Esophagus (tissue), 2 donors: ENCODE measurements at regions not wholly inside any gene's neighbourhood (a gene's known extent, or its start where the extent isn't known, plus 50 kb on each side); places are given as distances from the start of the nearest gene placed in this dataset.

Source experiments
- H3K27ac ChIP-seq, 2 donors: one replicate each; pipeline ENCODE4 v1.5.1; 2013; ENCODE audit warnings: low read depth in 2 of 2, mild to moderate bottlenecking in 2 of 2, inconsistent platforms in 1 of 2, low read length in 1 of 2, moderate library complexity in 1 of 2
- H3K27me3 ChIP-seq, 2 donors: one replicate each; pipeline ENCODE4 v1.6.1; 2013; ENCODE audit warnings: low read length in 2 of 2, control low read depth in 1 of 2, mild to moderate bottlenecking in 1 of 2; ENCODE audit not compliant: insufficient read depth in 2 of 2, control insufficient read depth in 1 of 2
- H3K36me3 ChIP-seq, 2 donors: one replicate each; pipeline ENCODE4 v1.6.1; 2013; ENCODE audit warnings: low read length in 1 of 2; ENCODE audit not compliant: control insufficient read depth in 2 of 2, insufficient read depth in 2 of 2
- H3K4me1 ChIP-seq, 2 donors: one replicate each; pipeline ENCODE4 v1.6.1; 2013; ENCODE audit warnings: low read length in 1 of 2; ENCODE audit not compliant: control insufficient read depth in 2 of 2, insufficient read depth in 2 of 2
- H3K4me3 ChIP-seq, 2 donors: one replicate each; pipeline ENCODE4 v1.5.1; 2013; ENCODE audit warnings: low read length in 2 of 2, mild to moderate bottlenecking in 2 of 2, low read depth in 1 of 2, moderate library complexity in 1 of 2
- H3K9me3 ChIP-seq, 2 donors: one replicate each; pipeline ENCODE4 v1.6.1; 2013; ENCODE audit warnings: mild to moderate bottlenecking in 2 of 2, low read depth in 1 of 2, low read length in 1 of 2, moderate library complexity in 1 of 2; ENCODE audit not compliant: control insufficient read depth in 2 of 2, insufficient read depth in 1 of 2
- WGBS, 2 donors: extraction: QIAGEN DNeasy Blood & Tissue Kit; methylation state at CpG; one replicate each; pipeline ENCODE4 v1.1.7; 2013; 5-methylcytosine and 5-hydroxymethylcytosine counted together
- donor health status: healthy with polysubstance abuse.
- donor health status: Bipolar disorder and iron deficiency.

DNA sequence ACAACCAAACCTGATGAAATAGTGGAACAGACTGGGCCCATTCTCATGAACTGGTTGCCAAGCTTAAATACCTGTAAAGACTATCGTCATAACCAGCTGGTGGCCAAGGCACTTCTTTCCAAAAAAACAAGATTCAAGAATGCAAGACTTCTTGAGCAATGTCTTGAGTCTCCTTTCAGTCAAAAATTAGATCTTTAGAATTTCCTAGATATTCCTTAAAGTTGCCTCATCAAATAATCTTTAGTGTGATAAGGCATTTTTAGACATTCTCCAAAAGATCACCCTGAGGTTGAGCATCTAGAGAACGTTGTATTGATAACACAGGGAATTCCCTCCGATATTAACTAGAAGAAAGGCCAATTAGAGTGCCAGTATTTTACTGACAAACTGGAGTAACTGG is 236.4 kb upstream of the MEX3C start:
- Histone ChIP-seq H3K27me3 (peaks cover 0 to 3% of the 10 kb centered on the region in 2 donors), H3K4me1 (no peaks in the 10 kb centered on the region), H3K36me3 (no peaks in the 10 kb centered on the region), H3K9me3 (no peaks in the 10 kb centered on the region), H3K4me3 (no peak overlapping the region), H3K27ac (no peak overlapping the region)
- 78 to 85% methylated on average over 3 of the region's 3 CpGs for WGBS, 2 donors

DNA sequence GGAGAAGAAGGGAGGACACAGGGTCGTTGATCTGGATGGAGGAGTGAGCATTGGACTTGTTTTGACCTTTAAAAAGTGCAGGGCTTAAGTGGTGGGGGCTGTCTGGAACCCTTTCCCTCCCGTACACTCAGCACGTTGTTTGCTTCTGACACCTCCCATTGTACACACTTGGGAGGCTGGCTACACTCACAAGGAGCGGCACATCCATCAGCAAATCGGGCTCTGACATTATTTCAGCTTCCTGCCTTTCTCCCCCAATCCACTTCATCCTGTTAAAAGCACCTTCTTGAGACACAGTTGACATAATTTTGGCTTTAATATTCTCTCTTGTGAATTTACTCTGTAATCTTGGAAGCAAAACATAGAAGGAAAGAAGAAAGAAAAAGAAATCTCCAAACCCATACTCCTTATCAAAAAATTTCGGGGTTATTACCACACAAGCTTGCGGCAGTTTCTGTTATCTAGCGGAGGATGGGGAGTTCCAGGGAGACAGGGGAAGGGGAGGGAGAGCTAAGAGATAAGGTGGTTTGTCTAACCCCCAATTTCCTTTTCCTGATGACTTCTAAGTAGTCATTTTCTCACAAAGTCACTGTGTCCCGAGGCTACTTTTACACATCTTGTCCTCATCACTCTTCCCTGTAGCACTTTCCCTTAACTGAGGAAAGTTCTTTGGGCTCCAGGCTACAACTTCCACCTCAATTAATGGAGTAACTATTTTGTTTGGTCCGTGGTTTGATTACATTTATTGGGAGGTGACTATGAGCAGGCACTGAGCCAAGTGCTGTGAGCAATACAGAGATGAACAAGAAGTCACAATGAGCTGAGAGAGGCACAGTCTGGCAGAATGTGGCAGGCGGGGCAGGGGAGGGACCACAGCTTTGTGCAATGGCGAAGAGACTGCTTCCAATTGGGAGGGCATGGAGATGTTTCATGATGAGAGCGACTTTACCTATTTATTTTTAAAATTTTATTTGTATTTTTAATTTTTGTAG is 240.1 kb upstream of the MEX3C start:
- Histone ChIP-seq H3K4me1 (no peaks in the 10 kb centered on the region), H3K36me3 (no peaks in the 10 kb centered on the region), H3K27ac (no peak overlapping the region), H3K4me3 (no peak overlapping the region), H3K9me3 (no peaks in the 10 kb centered on the region), H3K27me3 (peaks cover 0 to 3% of the 10 kb centered on the region in 2 donors)
- WGBS, 2 donors, result 38 to 40% methylated on average over 13 of the region's 13 CpGs

DNA sequence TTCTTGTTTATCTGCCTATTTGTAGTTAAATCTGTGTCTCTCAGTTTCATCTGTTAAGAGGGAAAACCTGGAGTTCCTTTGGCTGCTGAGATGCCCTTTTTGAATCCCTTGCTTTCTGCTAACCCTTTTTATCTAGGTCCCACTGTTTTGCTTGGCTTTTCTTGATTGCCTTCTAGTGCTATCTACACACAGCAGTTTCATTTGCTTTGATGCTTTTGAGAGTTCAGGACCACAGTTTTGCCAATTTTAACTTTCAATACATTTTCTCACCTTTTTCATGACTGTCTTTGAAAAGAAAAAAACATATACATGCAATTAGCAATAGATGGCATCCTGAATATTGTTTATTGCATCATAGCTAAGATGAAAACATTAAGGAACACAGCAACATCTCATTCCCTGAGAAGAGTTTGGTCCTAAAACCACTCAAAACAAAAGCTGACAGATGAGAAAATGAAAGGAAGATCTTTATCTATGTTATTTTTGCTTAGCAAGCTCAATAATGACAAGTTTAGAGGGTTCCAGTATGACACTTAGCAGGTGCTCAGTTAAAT is 241.4 kb upstream of the MEX3C start:
- peaks cover 0 to 3% of the 10 kb centered on the region in 2 donors for H3K27me3 ChIP-seq
- H3K4me3 ChIP-seq, result no peak overlapping the region
- H3K27ac ChIP-seq, result no peak overlapping the region
- H3K4me1 ChIP-seq, result no peaks in the 10 kb centered on the region
- no peaks in the 10 kb centered on the region for H3K9me3 ChIP-seq
- no peaks in the 10 kb centered on the region for H3K36me3 ChIP-seq

DNA sequence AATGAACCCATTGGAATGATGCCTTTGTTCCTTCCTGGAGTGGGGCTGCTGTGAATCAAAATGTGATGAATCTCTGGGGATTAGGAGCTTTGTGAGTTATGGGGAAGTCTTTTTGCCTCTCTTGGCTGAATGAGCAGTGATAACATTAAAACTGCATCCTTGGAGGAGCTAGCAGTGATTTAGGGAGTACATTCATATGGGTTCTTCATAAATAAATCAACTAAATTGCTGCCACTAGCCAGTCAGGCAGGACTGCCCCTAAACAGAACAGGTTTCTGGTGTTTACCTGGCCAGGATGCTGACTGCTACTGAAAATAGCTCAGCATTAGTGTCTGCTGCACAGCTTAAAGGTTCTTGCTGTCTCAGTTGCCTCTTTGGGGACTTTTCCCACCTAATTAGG is 244.5 kb upstream of the MEX3C start:
- Histone ChIP-seq H3K27me3 (peaks cover 0 to under 1% of the 10 kb centered on the region in 2 donors), H3K36me3 (no peaks in the 10 kb centered on the region), H3K27ac (no peak overlapping the region), H3K4me1 (no peaks in the 10 kb centered on the region), H3K9me3 (no peaks in the 10 kb centered on the region), H3K4me3 (no peak overlapping the region)

DNA sequence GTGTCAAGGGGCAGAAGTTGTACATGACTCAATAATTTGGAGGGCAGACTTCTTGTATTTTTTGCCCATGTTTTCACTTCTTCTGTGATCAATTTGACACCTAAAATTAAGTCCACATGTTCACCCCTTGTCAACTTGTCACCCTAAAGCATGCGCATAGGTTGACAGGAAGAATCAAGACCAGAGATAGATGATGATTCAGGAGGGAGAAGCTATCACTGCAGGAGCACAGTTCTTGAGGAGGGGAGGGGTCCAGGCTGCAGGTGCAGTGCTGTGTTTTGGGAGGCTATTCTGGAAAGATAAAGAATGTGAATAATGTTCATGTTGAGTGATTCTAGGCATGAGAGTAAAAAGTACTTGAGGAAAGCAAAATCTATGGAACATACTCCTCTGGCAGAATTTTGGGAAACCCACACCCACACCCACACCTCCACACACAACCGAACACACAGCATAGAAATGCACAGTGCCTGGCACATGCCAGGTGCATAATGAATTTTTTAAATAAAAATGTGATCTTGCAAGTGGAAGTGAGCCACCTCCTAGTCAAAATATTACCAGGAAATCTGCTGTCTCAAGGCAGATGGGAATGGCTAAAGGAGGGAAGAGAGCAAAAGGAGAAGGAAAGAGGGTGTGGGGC is 249.2 kb upstream of the MEX3C start:
- Histone ChIP-seq H3K27ac (no peak overlapping the region), H3K4me3 (no peak overlapping the region), H3K36me3 (no peaks in the 10 kb centered on the region), H3K9me3 (no peaks in the 10 kb centered on the region), H3K4me1 (no peaks in the 10 kb centered on the region), H3K27me3 (no peaks in the 10 kb centered on the region)
- 73 to 78% methylated on average over 2 of the region's 2 CpGs for WGBS, 2 donors

DNA sequence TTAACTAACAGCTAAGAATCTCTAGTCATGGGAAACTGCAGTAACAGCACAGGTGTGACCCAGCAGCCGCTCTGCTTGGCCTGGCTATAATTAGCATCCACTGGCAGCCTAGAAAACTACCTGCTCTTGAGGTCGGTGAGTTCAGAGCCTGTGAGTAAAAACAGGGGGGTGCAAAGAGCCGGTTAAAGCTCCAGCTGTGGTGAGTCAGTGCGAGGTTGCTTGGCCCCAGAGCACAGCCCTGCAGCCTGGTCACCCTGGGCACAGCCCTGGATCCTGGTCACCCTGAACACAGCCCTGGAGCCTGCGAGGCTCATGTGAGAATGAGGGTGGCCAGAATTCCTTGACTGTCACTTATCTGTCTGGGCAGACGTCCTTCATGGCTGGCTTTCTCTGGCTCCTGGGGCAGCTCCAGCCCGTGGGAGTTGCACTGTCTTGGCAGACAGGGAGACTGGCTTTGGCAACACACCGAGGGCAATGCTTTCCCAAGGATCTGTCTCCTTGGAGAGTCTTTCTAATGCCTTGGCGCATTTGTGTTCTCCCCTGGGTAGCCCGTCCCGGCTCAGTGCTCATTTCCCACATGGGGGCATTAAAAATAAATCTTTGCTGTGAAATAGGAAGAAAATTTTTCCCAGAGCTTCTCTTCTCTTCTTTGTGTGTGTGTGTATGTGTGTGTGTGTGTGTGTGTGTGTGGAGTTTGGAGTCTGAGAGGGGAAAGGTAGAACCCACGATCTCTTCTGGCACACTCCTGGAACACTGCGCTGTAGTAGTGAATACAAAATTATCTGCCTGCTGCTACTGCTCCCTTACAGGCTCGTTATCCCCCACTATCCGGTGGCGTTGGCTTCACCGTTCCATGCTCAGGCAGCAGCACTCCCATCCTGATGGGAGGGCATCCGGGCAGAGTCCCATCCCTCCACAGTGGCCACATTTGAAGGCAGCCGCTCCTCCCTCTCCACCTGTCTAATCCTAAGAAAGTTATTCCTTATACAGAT is 250.2 kb upstream of the MEX3C start:
- no peaks in the 10 kb centered on the region for H3K9me3 ChIP-seq
- WGBS, 2 donors, result 50 to 57% methylated on average over 19 of the region's 19 CpGs
- H3K4me3 ChIP-seq, result no peak overlapping the region
- H3K4me1 ChIP-seq, result no peaks in the 10 kb centered on the region
- H3K27ac ChIP-seq, result no peak overlapping the region
- no peaks in the 10 kb centered on the region for H3K36me3 ChIP-seq
- H3K27me3 ChIP-seq, result no peaks in the 10 kb centered on the region

DNA sequence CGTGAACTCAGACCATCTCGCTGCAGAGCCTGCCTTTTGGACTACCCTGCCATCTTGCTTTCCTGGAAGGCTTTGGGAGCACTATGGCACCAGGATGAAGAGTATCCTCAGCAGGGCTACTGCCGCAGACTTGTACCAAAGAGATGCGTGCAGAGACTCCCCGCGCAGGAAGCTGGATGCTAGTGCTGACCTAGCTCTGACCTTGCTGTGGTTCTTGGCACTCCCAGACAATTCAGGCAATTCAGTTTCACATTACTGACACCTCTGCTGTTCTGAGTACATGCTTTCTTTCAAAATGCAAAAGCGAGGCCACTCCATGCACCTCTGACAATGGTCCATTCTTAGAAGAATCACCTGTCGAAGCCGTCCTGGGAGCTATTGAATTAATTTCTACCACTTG is 251.5 kb upstream of the MEX3C start:
- Histone ChIP-seq H3K9me3 (no peaks in the 10 kb centered on the region), H3K4me3 (no peak overlapping the region), H3K36me3 (no peaks in the 10 kb centered on the region), H3K27me3 (no peaks in the 10 kb centered on the region), H3K4me1 (no peaks in the 10 kb centered on the region), H3K27ac (no peak overlapping the region)
- 80 to 83% methylated on average over 9 of the region's 9 CpGs for WGBS, 2 donors

DNA sequence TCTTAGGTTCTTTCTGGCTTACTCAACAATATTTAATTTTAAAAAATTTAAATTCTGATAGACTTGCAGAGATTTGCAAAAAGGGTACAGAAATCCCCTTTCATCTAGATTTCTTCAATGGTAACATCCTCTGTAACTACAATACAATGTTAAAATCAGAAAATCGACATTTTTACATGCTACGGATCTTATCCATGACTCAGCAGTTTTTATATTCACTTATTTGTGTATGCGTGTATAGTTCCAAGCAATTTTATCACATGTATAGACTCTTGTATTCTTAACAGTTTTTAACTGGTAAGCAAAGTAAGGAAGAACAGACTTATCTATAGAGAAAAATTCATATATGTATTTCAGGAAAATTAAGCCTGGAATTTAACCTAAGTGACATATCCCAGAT is 256.1 kb upstream of the MEX3C start:
- H3K36me3 ChIP-seq, result no peaks in the 10 kb centered on the region
- H3K4me1 ChIP-seq, result no peaks in the 10 kb centered on the region
- no peak overlapping the region for H3K4me3 ChIP-seq
- WGBS, 2 donors, result 87 to 93% methylated on average over 3 of the region's 3 CpGs
- H3K27ac ChIP-seq, result no peak overlapping the region
- no peaks in the 10 kb centered on the region for H3K9me3 ChIP-seq
- no peaks in the 10 kb centered on the region for H3K27me3 ChIP-seq

DNA sequence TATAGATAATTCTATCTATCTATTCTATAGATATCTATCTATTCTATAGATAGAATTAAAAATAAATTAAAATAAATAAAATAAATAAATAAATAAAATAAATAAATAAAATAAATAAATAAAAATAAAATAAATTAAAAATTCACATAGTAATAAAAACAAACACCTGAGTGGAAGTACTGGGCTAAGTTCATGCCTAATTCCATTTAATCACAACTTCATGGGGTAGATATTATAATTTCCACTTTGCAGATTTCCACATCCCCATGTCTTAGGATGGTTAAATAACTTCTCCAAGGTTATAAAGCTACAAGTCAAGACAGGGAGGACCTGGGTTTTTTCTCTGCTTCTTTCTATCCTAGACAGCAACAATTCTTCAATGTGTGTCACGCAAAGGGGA is 261.4 kb upstream of the MEX3C start:
- no peaks in the 10 kb centered on the region for H3K9me3 ChIP-seq
- no peaks in the 10 kb centered on the region for H3K4me1 ChIP-seq
- no peak overlapping the region for H3K27ac ChIP-seq
- WGBS, 2 donors, result 88 to 95% methylated on average over 1 of the region's 1 CpG
- no peaks in the 10 kb centered on the region for H3K36me3 ChIP-seq
- no peaks in the 10 kb centered on the region for H3K27me3 ChIP-seq
- H3K4me3 ChIP-seq, result no peak overlapping the region
